C4-2B (cell line): ENCODE measurements at regions not wholly inside any gene's neighbourhood (a gene's known extent, or its start where the extent isn't known, plus 50 kb on each side); places are given as distances from the start of the nearest gene placed in this dataset.

Experiments used
- H3K27ac ChIP-seq: fragments of 450-650 bp; 2 replicates; pipeline ENCODE4 v1.5.1; 2017
- CTCF ChIP-seq: fragments of 450-650 bp; conservative IDR thresholded peaks from 2 replicates; pipeline ENCODE4 v1.5.1; 2017; ENCODE audit warnings: mild to moderate bottlenecking
- ZFX ChIP-seq: fragments of 450-650 bp; IDR thresholded peaks from 2 replicates; pipeline ENCODE4 v1.6.1; 2017

- no peak for TF ChIP-seq ZFX
- no peak for TF ChIP-seq CTCF
- H3K27ac ChIP-seq, result no peak overlapping the region
These were observed 430.9 kb downstream of the ETS1 start for GRCh38 chr11:128156486-128156885.

GRCh38 chr11:128155590-128155989 lies 431.8 kb downstream of the ETS1 start:
- no peak for TF ChIP-seq ZFX
- no peak for TF ChIP-seq CTCF
- no peak overlapping the region for H3K27ac ChIP-seq

GRCh38 chr11:128153697-128154048 lies 433.7 kb downstream of the ETS1 start:
- TF ChIP-seq CTCF (no peak), ZFX (no peak)
- H3K27ac ChIP-seq, result no peak overlapping the region

GRCh38 chr11:128152796-128153696 lies 434.3 kb downstream of the ETS1 start:
- H3K27ac ChIP-seq, result no peak overlapping the region
- TF ChIP-seq ZFX (no peak), CTCF (no peak)

- TF ChIP-seq ZFX (no peak), CTCF (no peak)
- H3K27ac ChIP-seq, result no peak overlapping the region
These were observed 435.6 kb downstream of the ETS1 start for GRCh38 chr11:128151780-128152179.

GRCh38 chr11:128151338-128151737 lies 436.0 kb downstream of the ETS1 start:
- TF ChIP-seq CTCF (no peak), ZFX (no peak)
- no peak overlapping the region for H3K27ac ChIP-seq

- TF ChIP-seq CTCF (no peak), ZFX (no peak)
- no peak overlapping the region for H3K27ac ChIP-seq
These were observed 439.1 kb downstream of the ETS1 start for GRCh38 chr11:128148208-128148607.
